Hepatocyte (in vitro differentiated cells): ENCODE measurements at regions not wholly inside any gene's neighbourhood (a gene's known extent, or its start where the extent isn't known, plus 50 kb on each side); places are given as distances from the start of the nearest gene placed in this dataset.
A peak's percentile ranks its signal among the peaks of the same experiment; 100 is the strongest.

ENCODE experiments used
- DNase-seq: peaks from one replicate; pipeline ENCODE4 v3.0.0-alpha.2; 2016; ENCODE audit warnings: low spot score
- H2AFZ ChIP-seq: fragments of 200-600 bp; sonication (generic); 2 replicates; pipeline ENCODE4 v1.6.0; 2016; ENCODE audit warnings: antibody characterized with exemption, mild to moderate bottlenecking
- H3K27ac ChIP-seq: fragments of 200-600 bp; sonication (generic); 2 replicates; pipeline ENCODE4 v1.5.1; 2016; ENCODE audit warnings: mild to moderate bottlenecking
- H3K27me3 ChIP-seq: fragments of 200-600 bp; sonication (generic); 2 replicates; pipeline ENCODE4 v1.6.1; 2016
- H3K36me3 ChIP-seq: fragments of 200-600 bp; sonication (generic); replicated peaks from 2 replicates; pipeline ENCODE4 v1.5.1; 2016; ENCODE audit warnings: low read depth; ENCODE audit not compliant: insufficient read depth
- H3K4me1 ChIP-seq: fragments of 200-600 bp; sonication (generic); 2 replicates; pipeline ENCODE4 v1.5.1; 2016; ENCODE audit warnings: mild to moderate bottlenecking, moderate library complexity; ENCODE audit not compliant: insufficient read depth
- H3K4me2 ChIP-seq: fragments of 200-600 bp; sonication (generic); 2 replicates; pipeline ENCODE4 v1.6.0; 2016
- H3K4me3 ChIP-seq: fragments of 200-600 bp; sonication (generic); 2 replicates; pipeline ENCODE4 v1.5.1; 2016; ENCODE audit warnings: mild to moderate bottlenecking
- H3K79me2 ChIP-seq: fragments of 200-600 bp; sonication (generic); 2 replicates; pipeline ENCODE4 v1.6.0; 2017; ENCODE audit warnings: mild to moderate bottlenecking
- H3K9me2 ChIP-seq: fragments of 200-600 bp; sonication (generic); replicated peaks from 2 replicates; pipeline ENCODE4 v1.6.0; 2017; ENCODE audit warnings: mild to moderate bottlenecking; ENCODE audit not compliant: insufficient read depth
- H3K9me3 ChIP-seq: fragments of 200-600 bp; sonication (generic); 2 replicates; pipeline ENCODE4 v1.5.1; 2016; ENCODE audit warnings: low read depth, mild to moderate bottlenecking
- H4K20me1 ChIP-seq: fragments of 200-600 bp; sonication (generic); 2 replicates; pipeline ENCODE4 v1.6.0; 2016; ENCODE audit warnings: mild to moderate bottlenecking; ENCODE audit not compliant: insufficient read depth, poor library complexity, severe bottlenecking
- CTCF ChIP-seq: fragments of 200-600 bp; sonication (generic); IDR thresholded peaks from 2 replicates; pipeline ENCODE4 v1.5.1; 2016; ENCODE audit warnings: antibody characterized with exemption, mild to moderate bottlenecking; ENCODE audit not compliant: poor library complexity
- EZH2 ChIP-seq: fragments of 200-600 bp; sonication (generic); IDR thresholded peaks from 2 replicates; pipeline ENCODE4 v1.6.1; 2016; ENCODE audit warnings: antibody characterized with exemption, mild to moderate bottlenecking, borderline replicate concordance
- EZH2phosphoT487 ChIP-seq: fragments of 200-600 bp; sonication (generic); IDR thresholded peaks from one replicate; pipeline ENCODE4 v1.6.1; 2018; ENCODE audit warnings: antibody characterized with exemption, mild to moderate bottlenecking, low read depth, moderate library complexity; ENCODE audit not compliant: unreplicated experiment, severe bottlenecking
- WGBS: methylation state at CpG from one replicate; pipeline ENCODE4 v1.1.6; 2016; ENCODE audit warnings: low lambda C conversion rate; ENCODE audit errors: missing lambda C conversion rate; 5-methylcytosine and 5-hydroxymethylcytosine counted together

GRCh38 chr1:208653426-208653825 is 409.2 kb upstream of the PLXNA2 start:
- no peak overlapping the region for H3K27ac ChIP-seq
- no peaks in the 10 kb centered on the region for H4K20me1 ChIP-seq
- H3K9me3 ChIP-seq = no peaks in the 10 kb centered on the region
- H3K4me3 ChIP-seq = no peak overlapping the region
- H3K27me3 ChIP-seq = no peaks in the 10 kb centered on the region
- no peak for DNase-seq
- H3K9me2 ChIP-seq = no peaks in the 10 kb centered on the region
- no peaks in the 10 kb centered on the region for H3K36me3 ChIP-seq
- TF ChIP-seq EZH2 = no peak
- no peak for TF ChIP-seq CTCF
- no peak for TF ChIP-seq EZH2phosphoT487
- WGBS = 66% methylated on average over 4 of the region's 4 CpGs
- H2AFZ ChIP-seq = no peak overlapping the region
- H3K79me2 ChIP-seq = no peaks in the 10 kb centered on the region
- H3K4me2 ChIP-seq = no peak overlapping the region
- no peaks in the 10 kb centered on the region for H3K4me1 ChIP-seq

DNA sequence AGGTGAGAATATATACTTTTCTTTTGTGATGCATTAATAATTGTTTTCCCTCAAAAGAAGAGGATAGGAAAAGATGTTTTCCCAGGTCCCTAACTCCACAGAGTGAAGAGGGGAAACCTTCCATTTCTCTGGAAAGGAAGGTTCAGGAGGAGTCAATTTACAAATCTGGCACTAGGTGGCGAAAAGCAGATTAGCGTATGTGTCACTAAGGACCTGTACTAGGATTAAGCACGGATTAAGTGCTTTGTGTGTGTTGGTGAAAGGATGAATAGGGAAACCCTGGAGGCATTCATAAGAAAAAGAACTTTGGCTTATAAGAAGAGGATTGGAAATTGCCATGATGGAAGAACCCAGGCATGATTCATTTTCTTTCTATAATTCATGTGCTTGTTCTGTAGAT is 410.1 kb upstream of the PLXNA2 start:
- no peak for TF ChIP-seq EZH2
- TF ChIP-seq CTCF = peak; percentile 42
- no peaks in the 10 kb centered on the region for H3K4me1 ChIP-seq
- DNase-seq = peak; percentile 29

GRCh38 chr1:208665936-208666335 is 421.8 kb upstream of the PLXNA2 start:
- TF ChIP-seq CTCF = no peak
- no peak for TF ChIP-seq EZH2phosphoT487
- no peak for TF ChIP-seq EZH2
- DNase-seq = no peak
- Histone ChIP-seq H3K4me3 (no peak overlapping the region), H3K27me3 (no peaks in the 10 kb centered on the region), H3K36me3 (no peaks in the 10 kb centered on the region), H3K4me2 (no peak overlapping the region), H3K79me2 (no peaks in the 10 kb centered on the region), H3K27ac (no peak overlapping the region), H2AFZ (no peak overlapping the region), H3K9me2 (no peaks in the 10 kb centered on the region), H4K20me1 (no peaks in the 10 kb centered on the region), H3K9me3 (no peaks in the 10 kb centered on the region), H3K4me1 (no peaks in the 10 kb centered on the region)
- WGBS = 92% methylated on average over 4 of the region's 4 CpGs

More for the DNA sequence above, 410.1 kb upstream of the PLXNA2 start:
- Histone ChIP-seq H2AFZ (no peak overlapping the region), H3K9me2 (no peaks in the 10 kb centered on the region), H4K20me1 (no peaks in the 10 kb centered on the region), H3K4me3 (no peak overlapping the region), H3K4me2 (no peak overlapping the region), H3K9me3 (no peaks in the 10 kb centered on the region), H3K27me3 (no peaks in the 10 kb centered on the region), H3K79me2 (no peaks in the 10 kb centered on the region), H3K36me3 (no peaks in the 10 kb centered on the region), H3K27ac (no peak overlapping the region)
- 51% methylated on average over 3 of the region's 3 CpGs for WGBS

DNA sequence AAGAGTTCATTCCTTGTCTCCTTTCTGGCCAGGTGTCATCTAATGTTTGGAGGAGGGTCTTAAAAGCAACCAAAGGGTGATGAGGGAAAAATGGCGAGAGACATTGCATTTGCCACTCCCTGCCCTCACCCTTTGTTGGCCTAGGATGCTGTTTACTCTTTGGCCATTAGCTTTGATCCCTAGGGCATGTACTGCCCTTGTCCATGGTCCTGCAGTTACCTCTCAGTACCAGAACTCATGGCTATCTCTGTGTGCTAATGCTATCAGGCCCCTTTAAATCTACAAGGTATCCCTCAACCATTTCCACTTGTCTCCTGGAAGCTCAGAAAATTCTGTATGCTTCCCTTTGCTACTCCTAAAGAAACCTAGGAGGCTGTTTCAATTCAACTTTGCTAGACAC is 424.8 kb upstream of the PLXNA2 start:
- Histone ChIP-seq H3K4me3 (no peak overlapping the region), H3K9me2 (no peaks in the 10 kb centered on the region), H3K27ac (no peak overlapping the region), H4K20me1 (no peaks in the 10 kb centered on the region), H3K79me2 (no peaks in the 10 kb centered on the region), H2AFZ (no peak overlapping the region), H3K4me1 (no peaks in the 10 kb centered on the region), H3K4me2 (no peak overlapping the region), H3K27me3 (no peaks in the 10 kb centered on the region), H3K9me3 (no peaks in the 10 kb centered on the region), H3K36me3 (no peaks in the 10 kb centered on the region)
- 41% methylated on average over 1 of the region's 1 CpG for WGBS
- DNase-seq = peak; percentile 22
- no peak for TF ChIP-seq EZH2
- no peak for TF ChIP-seq CTCF
- no peak for TF ChIP-seq EZH2phosphoT487
